GM19438 (cell line): ENCODE measurements at regions not wholly inside any gene's neighbourhood (a gene's known extent, or its start where the extent isn't known, plus 50 kb on each side); places are given as distances from the start of the nearest gene placed in this dataset.

ENCODE experiments used
- ATAC-seq: cut with Tn5 transposase; IDR thresholded peaks from one replicate; pipeline ENCODE4 v1.9.1; 2021; ENCODE audit warnings: low read depth; ENCODE audit not compliant: unreplicated experiment

- no peak for ATAC-seq
Observed at GRCh38 chr2:192357217-192357616, 162.5 kb upstream of the TMEFF2 start.

- no peak for ATAC-seq
Observed at GRCh38 chr2:192354512-192355244, 159.9 kb upstream of the TMEFF2 start.

GRCh38 chr2:192347542-192347941 is 152.8 kb upstream of the TMEFF2 start:
- no peak for ATAC-seq

- no peak for ATAC-seq
Observed at GRCh38 chr2:192345287-192345686, 150.6 kb upstream of the TMEFF2 start.

GRCh38 chr2:192333642-192334041 is 138.9 kb upstream of the TMEFF2 start:
- ATAC-seq: no peak

- no peak for ATAC-seq
Observed at GRCh38 chr2:192328297-192328696, 133.6 kb upstream of the TMEFF2 start.

- ATAC-seq: no peak
Observed at GRCh38 chr2:192327576-192327975, 132.8 kb upstream of the TMEFF2 start.

- no peak for ATAC-seq
Observed at GRCh38 chr2:192315543-192315942, 120.8 kb upstream of the TMEFF2 start.

- ATAC-seq: no peak
Observed at GRCh38 chr2:192314800-192315481, 120.2 kb upstream of the TMEFF2 start.

- no peak for ATAC-seq
Observed at GRCh38 chr2:192313773-192314172, 119.0 kb upstream of the TMEFF2 start.

- no peak for ATAC-seq
Observed at GRCh38 chr2:192311701-192312460, 117.1 kb upstream of the TMEFF2 start.

GRCh38 chr2:192307530-192307929 is 112.8 kb upstream of the TMEFF2 start:
- no peak for ATAC-seq

GRCh38 chr2:192298664-192299063 is 103.9 kb upstream of the TMEFF2 start:
- ATAC-seq: no peak

GRCh38 chr2:192292478-192292877 is 97.7 kb upstream of the TMEFF2 start:
- ATAC-seq: no peak

GRCh38 chr2:192288295-192288694 is 93.6 kb upstream of the TMEFF2 start:
- no peak for ATAC-seq

- no peak for ATAC-seq
Observed at GRCh38 chr2:192286093-192286701, 91.5 kb upstream of the TMEFF2 start.

- no peak for ATAC-seq
Observed at GRCh38 chr2:192283450-192283849, 88.7 kb upstream of the TMEFF2 start.

GRCh38 chr2:192278701-192279100 is 84.0 kb upstream of the TMEFF2 start:
- no peak for ATAC-seq

GRCh38 chr2:192277494-192278109 is 82.9 kb upstream of the TMEFF2 start:
- no peak for ATAC-seq

GRCh38 chr2:192275632-192276031 is 80.9 kb upstream of the TMEFF2 start:
- ATAC-seq: no peak

GRCh38 chr2:192267484-192267883 is 72.8 kb upstream of the TMEFF2 start:
- ATAC-seq: no peak
